ENCODE measurements at regions not wholly inside any gene's neighbourhood (a gene's known extent, or its start where the extent isn't known, plus 50 kb on each side); places are given as distances from the start of the nearest gene placed in this dataset.

DNA sequence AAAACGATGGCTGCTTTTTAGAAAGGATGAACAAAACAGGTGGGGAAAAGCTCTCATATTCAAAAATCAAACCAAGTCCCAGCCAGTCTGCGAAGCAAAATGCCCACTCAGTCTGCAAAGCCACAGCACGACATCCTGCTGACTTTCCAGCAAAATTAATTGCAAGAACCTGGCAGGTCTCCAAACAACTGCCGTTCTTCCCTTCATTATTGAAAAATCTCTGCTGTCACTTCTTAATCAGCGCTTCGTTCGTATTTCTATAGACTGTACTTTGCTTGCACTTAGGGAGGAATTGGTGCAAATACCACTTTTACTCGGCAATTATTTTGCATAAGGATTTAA lies 222.4 kb downstream of the CBLN4 start:
- DNase-seq, result no peak

DNA sequence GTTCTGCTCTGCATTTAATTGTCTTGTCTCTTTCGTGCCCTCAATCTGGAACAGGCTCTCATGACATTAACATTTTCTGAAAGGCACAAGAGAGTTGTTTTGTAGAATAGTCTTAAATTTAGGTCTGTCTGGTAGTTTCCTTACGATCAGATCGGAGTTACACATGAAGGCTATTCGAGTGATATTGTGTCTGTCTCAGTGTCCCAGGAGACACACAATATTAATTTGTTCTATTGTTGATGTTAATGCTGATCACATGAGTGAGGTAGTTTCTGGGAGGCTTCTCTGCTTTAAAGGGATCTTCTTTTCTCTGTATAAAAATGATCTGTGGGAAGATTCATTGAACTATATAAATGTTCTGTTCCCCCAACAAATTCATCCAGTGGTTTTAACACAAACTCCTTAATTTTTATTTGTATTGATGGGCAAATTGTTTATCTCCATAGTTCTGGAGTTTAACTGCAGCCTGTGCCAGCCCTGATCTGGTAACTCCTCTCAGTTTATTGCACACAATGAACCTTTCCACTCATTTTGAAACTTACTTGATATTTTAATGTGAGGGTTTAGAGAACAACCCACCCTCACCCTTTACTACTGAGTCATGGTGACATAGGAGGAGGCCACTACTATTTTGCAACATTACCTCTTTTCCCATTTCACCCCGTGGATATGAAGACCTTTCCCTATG lies 223.0 kb downstream of the CBLN4 start:
- no peak for DNase-seq

GRCh38 chr20:55778796-55779195 lies 226.5 kb downstream of the CBLN4 start:
- DNase-seq, result no peak

GRCh38 chr20:55777641-55778040 lies 227.7 kb downstream of the CBLN4 start:
- DNase-seq, result no peak

DNA sequence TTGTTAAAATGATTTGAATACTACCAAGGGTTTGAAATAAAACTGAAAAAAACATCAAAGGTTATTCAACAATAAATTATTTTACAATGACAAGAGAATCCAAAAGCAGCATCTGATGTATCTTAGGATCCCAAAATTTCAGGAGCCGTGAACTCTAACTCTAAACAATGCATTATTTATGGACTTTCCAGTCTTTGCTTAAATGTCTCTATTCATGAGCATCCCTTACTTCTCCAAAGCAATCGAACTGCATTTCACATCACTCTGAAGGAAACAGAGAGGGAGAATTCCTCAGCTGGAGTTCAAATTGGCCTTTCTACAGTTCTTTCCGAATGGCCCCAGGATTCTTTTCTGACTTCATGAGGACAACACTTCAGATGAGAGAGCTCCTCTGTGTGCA lies 229.1 kb downstream of the CBLN4 start:
- no peak for DNase-seq

- no peak for DNase-seq
Measured at GRCh38 chr20:55774628-55775027, 230.7 kb downstream of the CBLN4 start.

DNA sequence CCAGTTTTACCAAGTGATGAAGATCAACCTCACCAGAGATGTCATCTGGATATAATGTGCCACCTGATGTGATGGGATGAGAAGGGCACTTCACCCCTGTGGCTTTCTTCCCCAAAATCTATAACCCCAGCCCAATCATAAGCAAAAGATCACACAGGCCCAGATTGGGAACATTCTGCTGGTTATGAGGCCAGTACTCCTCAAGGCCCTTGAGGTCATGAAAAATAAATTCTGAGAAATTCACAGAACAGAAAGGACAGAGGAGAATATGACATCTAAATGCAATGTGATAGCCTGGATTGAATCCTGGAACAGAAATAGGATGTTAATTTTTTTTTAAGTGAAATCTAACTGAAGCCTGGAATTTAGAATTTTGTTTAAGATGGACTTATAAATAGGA lies 243.5 kb downstream of the CBLN4 start:
- no peak for DNase-seq

DNA sequence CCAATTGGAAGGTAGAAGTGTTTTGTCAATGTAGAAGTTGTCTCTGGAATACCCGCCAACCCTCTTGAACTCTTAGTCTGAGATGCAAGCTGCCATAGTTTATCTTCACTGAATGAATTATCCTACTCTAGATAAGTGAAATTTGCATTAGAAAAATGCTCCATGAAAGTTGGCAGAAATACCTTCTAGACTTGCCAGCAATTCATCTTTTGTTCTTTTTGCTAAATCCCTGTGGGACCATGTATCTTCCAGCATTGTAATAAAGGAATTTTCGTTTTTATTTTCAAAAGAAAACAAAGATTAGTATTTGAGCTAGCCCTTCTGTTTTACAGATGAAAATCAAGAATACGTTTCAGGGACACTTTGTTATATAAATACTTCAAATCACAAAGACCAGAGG lies 244.2 kb downstream of the CBLN4 start:
- no peak for DNase-seq

GRCh38 chr20:55760586-55760985 lies 244.7 kb downstream of the CBLN4 start:
- DNase-seq, result no peak

DNA sequence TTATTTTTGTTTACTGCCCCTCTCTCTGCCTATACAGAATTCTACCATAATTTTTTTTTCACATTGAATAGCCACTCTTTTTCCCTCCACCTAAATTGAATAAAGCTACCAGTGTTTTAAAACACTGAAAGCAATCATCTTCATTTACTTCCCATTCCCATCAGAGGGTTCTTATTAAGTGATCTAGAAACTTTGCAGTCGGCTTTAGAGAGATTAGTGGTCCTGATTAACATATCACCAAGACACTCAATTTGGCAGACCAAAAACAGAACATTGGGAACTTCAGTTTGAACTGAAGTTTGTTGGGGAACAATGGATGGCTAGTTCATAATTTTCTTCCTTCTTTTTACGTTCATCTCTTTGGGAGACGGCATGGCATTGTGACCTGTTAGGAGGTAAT lies 249.5 kb downstream of the CBLN4 start:
- DNase-seq, result no peak

- DNase-seq, result no peak
Measured at GRCh38 chr20:55755411-55755810, 249.9 kb downstream of the CBLN4 start.

GRCh38 chr20:55746723-55747122 lies 258.6 kb downstream of the CBLN4 start:
- no peak for DNase-seq

DNA sequence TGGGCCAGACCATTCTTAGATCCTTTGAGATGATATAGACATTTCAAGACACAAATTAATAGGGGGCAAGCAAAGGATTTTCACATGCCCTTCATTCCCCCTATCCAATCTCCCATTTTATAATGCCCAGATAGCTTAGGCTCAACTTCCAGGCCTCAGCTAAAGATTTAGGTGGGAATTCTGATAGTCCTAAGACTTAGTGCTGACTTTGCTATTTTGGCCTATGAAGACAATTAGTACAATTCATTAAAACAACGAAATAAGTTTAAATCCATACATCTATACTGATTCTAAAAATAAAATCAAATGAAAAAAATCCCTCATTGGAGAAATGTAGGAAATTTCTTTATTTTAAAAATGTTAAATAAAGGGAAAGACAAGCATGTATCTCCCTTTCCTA lies 259.5 kb downstream of the CBLN4 start:
- DNase-seq, result no peak

DNA sequence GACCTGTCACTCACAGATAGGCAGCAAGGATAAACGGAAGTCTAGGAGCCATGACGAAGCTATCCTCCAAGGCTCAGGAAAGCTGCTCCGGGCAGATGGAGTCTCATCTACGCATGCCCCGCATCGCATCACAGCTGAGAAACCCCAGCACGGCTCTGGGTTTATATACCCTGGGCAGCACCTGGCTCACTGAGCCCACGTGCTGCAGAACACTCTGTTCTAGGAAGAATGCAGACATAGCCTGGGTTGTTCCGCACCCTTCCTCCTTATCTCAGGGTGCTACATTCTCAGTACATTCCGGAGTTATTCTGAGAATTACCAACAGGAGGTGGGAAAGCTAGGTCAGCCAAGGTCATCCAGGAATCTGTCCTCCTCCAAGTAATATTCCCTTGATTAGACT lies 260.4 kb downstream of the CBLN4 start:
- no peak for DNase-seq

DNA sequence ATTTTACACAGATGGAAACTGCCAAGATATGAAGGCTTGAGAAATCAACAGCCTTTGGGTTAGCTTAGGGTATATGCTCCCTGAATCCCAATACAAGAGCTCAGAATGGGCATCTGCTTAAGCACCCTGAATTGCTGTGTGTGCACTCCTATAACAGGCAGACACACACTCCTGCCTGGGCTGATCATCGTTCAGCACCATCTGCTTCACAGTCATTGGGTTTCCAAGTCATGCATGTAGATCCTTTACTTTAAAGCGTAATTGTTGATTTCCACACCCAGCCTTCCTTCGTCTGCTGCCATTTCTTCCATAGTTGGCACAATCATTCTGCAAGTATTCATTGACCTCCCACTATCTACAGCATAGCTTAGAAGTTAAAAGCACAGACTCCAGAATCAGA lies 263.5 kb downstream of the CBLN4 start:
- no peak for DNase-seq

GRCh38 chr20:55740076-55740475 lies 265.2 kb downstream of the CBLN4 start:
- DNase-seq, result no peak

DNA sequence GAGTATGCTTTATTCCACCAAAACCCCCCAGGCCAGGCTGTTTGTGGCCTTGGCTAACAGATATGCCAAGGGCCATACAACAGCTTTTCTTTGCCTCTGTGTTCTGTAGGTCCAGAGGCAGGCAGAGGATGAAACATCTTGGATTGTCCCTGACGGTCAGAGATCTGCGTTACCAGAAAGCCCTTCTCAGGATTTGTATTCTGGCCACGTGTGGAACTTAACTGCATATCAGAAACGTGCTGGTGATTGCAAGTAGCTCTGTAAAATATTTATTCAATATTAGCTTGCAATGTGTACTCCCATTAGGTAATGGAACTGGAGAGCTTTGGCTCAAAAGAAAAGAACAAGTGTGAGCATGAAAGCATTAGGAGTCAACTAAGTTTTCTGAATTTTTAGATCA lies 275.0 kb downstream of the CBLN4 start:
- no peak for DNase-seq

GRCh38 chr20:55714736-55715135 lies 290.6 kb downstream of the CBLN4 start:
- DNase-seq, result no peak

DNA sequence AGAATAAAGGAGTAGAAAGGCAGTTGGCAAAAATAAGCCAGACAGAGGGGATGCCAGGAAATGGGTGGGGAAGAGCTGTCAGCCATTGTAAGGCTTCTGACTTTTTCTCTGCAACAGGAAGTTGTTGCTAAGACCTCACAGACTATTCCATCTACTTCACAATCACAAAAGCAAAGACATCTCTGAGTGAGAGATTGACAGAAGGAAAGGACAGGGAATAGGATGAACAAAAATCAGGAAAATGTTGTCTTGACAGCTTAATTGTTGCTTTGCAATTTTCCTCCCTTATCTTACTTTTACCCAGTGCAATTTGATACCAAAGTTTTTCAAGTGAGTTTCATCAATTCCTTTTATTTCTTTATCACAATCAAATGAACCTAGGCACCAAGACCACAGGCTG lies 291.2 kb downstream of the CBLN4 start:
- DNase-seq, result no peak

DNA sequence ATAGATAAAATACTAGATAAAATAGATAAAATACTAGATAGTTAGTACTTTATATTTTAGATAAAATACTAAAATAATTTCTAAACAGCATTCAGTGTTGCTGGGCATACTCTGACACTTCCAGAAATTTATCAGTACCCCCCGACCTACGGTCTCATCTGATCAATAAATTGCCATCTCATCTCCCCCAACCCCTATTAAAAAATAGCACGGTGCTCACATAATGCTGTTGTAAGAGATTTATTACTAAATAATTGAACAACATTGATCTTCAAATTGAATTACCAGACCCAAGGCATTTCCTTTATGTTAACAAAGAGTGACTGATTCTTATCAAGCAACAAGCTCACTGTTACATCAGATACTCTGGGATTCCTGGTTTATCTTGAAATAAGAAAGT lies 300.9 kb downstream of the CBLN4 start:
- DNase-seq, result no peak

DNA sequence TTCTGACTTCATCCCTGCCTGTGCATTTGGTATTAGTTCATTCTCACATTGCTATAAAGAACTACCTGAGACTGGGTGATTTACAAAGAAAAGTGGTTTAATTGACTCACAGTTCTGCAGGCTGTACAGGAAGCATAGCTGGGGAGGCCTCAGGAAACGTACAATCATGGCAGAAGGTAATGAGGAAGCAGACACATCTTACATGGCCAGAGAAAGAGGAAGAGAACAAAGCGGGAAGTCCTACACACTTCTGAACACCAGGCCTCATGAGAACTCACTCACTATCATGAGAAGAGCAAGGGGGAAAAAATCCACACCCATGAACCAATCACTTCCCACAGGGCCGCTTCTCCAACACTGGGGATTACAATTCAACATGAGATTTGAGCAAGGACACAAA lies 303.9 kb downstream of the CBLN4 start:
- DNase-seq, result peak in 1 of 4 experiments; percentile 0

DNA sequence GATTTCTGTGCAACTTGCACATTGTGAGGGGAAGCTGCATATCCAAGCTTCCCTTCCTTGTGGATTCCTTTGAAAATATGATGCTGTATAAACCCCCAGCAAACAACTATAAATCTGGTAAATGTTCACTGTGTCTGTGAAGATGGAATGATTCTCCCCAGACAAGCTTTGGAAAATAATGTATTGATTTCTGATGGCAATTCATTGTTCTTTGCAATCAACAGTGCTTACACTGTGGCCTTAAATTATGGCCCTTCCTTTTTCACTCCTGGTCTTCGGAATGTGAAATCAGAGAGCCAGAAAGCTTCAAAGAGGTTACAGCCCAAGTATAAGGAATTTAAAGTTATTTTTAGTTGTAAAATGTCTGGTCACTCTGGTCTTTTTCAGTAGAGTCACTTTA lies 308.8 kb downstream of the CBLN4 start:
- DNase-seq, result no peak

DNA sequence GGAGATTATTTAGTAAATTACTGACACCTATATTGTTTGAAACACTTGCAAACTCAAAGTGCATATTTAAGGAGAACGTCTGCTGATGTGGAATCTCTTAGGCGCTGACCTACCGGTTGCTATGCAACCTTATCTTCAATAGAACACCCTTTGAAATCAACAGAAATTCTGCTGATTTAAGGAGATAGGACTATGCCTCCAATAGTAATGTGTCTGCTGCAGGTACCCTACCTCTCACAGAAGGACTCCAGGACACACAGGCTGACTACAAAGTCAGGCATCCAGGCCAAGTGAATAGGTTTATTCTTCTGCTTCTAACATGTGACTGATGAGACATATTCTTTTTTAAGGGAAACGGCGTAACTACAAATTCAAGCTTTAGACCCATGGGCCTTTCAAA lies 311.7 kb downstream of the CBLN4 start:
- DNase-seq, result no peak

- no peak for DNase-seq
Measured at GRCh38 chr20:55685841-55686240, 319.5 kb downstream of the CBLN4 start.

DNA sequence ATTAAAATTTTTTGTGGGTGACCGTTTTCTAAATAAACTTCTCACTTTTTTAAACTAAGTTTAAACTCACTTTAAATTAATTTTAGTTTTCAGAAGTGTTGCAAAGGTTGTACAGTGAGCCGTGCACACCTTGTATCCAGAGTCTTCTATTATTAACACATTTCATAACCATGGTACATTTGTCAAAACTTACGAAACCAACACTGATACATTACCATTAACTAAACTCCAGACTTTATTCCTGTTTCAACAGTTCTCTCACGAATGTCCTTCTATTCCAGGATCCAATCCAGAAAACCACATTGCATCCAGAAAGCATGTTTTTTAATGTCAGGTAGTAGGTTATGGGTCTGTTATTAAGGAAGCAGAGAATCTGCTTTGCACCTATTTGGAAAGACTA lies 319.9 kb downstream of the CBLN4 start:
- no peak for DNase-seq

GRCh38 chr20:55684578-55684977 lies 320.7 kb downstream of the CBLN4 start:
- no peak for DNase-seq

Data from suppressor macrophage (primary cell).